ENCODE measurements at regions not wholly inside any gene's neighbourhood (a gene's known extent, or its start where the extent isn't known, plus 50 kb on each side); places are given as distances from the start of the nearest gene placed in this dataset.
A peak's percentile ranks its signal among the peaks of the same experiment; 100 is the strongest.

DNA sequence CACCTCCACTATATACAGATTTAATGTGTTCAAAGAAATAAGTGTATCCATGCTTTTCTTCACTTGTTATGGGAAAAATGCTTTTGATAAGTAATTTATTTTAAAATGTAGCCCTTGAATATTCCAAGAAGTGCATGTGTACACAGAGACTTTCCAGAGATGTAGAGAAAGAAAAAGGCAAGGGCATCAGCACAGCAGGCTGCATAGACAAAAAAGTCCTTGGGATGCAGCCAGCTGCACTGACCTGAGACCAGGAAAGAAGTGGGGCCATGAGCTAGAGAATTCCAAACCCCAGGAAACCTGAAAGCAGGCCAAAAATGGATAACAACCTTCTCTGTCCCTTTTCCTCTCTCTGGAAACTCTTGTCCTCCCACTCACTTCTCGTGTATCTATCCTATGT is 51.6 kb upstream of the PRDM8 start:
- Histone ChIP-seq H3K9me3 (no peaks in the 10 kb centered on the region), H3K27ac (no peak overlapping the region), H3K36me3 (no peaks in the 10 kb centered on the region), H3K4me3 (no peak overlapping the region), H3K4me1 (peaks cover 0 to 18% (median 0%) of the 10 kb centered on the region in 9 donors), H3K27me3 (no peaks in the 10 kb centered on the region)
- DNase-seq: no peak
- intact Hi-C loops (cut with DNase I): no loop called here
- 65 to 78% methylated on average over 1 of the region's 1 CpG for WGBS, 2 donors
- no peak for ATAC-seq
- TF ChIP-seq, protein P1, sequence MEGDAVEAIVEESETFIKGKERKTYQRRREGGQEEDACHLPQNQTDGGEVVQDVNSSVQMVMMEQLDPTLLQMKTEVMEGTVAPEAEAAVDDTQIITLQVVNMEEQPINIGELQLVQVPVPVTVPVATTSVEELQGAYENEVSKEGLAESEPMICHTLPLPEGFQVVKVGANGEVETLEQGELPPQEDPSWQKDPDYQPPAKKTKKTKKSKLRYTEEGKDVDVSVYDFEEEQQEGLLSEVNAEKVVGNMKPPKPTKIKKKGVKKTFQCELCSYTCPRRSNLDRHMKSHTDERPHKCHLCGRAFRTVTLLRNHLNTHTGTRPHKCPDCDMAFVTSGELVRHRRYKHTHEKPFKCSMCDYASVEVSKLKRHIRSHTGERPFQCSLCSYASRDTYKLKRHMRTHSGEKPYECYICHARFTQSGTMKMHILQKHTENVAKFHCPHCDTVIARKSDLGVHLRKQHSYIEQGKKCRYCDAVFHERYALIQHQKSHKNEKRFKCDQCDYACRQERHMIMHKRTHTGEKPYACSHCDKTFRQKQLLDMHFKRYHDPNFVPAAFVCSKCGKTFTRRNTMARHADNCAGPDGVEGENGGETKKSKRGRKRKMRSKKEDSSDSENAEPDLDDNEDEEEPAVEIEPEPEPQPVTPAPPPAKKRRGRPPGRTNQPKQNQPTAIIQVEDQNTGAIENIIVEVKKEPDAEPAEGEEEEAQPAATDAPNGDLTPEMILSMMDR (IDR thresholded peaks at IDR 0.05): no peak

DNA sequence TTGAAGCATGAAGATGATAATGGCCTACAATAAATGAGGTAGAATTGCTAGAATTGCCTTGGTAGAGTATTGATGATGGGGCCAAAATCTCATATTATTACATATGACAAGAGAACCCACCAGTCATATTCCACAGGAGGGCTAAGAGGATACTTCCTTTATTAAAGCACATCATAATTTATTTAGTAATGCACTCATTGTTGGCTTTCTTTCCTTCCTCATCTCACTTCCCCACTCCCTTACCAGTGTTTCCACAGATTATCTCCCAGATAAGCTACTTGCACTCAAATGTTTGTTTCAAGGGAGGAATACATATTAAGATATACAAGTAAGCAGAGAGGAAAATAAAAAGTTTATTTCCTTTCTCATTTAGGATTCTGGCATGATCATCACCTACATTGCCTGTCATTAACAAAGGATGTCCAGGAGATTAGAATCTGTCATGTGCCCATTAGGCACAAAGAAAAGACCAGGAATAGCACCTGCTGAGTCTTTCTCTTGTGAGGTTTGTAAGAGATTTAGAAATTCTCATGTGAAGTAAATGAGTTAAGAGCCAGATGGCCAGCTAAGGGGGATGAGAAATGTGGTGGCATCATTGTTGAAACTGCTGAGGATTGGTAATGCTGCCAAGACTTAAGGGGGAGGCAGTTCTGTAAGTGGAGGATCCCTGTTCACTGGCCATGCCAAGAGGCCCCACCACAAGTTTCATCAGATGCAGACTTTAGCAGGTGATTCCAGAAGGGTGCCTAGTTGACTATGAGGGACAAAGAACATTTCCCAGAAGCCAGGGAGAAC is 52.4 kb upstream of the PRDM8 start:
- Histone ChIP-seq H3K4me1 (peaks cover 0 to 25% (median 0%) of the 10 kb centered on the region in 9 donors), H3K36me3 (no peaks in the 10 kb centered on the region), H3K27ac (no peak overlapping the region), H3K27me3 (no peaks in the 10 kb centered on the region), H3K4me3 (no peak overlapping the region), H3K9me3 (no peaks in the 10 kb centered on the region)
- TF ChIP-seq, protein P1 (IDR thresholded peaks at IDR 0.05): no peak
- no peak for DNase-seq
- ATAC-seq: no peak
- intact Hi-C loops (cut with DNase I): no loop called here

DNA sequence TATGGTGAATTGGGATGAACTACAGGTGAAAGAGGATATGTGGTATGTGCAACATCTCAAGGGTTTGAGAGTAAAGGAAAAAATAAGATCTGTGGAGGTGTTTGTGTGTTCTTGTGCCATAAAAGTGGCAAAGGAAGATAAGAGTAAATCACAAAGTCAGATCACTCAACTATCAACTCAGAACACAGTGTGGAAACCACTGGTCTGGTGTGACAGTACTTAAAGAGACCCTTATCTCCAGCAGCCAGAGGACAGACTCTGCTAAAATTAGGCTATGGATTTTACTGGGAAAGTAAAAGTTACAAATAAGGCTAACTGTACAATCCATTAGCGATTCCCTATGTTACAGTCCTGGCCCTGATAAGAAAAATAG is 54.0 kb upstream of the PRDM8 start:
- H3K27ac ChIP-seq: peak overlapping the region in 1 of 10 donors; percentile 67
- 54 to 66% methylated on average over 1 of the region's 1 CpG for WGBS, 2 donors
- no peaks in the 10 kb centered on the region for H3K9me3 ChIP-seq
- DNase-seq: no peak
- intact Hi-C loops (cut with DNase I): no loop called here
- ATAC-seq: no peak
- peaks cover 0 to 41% (median 0%) of the 10 kb centered on the region in 9 donors for H3K4me1 ChIP-seq
- TF ChIP-seq, protein P1 (IDR thresholded peaks at IDR 0.05): no peak
- H3K4me3 ChIP-seq: no peak overlapping the region
- H3K27me3 ChIP-seq: no peaks in the 10 kb centered on the region
- no peaks in the 10 kb centered on the region for H3K36me3 ChIP-seq

DNA sequence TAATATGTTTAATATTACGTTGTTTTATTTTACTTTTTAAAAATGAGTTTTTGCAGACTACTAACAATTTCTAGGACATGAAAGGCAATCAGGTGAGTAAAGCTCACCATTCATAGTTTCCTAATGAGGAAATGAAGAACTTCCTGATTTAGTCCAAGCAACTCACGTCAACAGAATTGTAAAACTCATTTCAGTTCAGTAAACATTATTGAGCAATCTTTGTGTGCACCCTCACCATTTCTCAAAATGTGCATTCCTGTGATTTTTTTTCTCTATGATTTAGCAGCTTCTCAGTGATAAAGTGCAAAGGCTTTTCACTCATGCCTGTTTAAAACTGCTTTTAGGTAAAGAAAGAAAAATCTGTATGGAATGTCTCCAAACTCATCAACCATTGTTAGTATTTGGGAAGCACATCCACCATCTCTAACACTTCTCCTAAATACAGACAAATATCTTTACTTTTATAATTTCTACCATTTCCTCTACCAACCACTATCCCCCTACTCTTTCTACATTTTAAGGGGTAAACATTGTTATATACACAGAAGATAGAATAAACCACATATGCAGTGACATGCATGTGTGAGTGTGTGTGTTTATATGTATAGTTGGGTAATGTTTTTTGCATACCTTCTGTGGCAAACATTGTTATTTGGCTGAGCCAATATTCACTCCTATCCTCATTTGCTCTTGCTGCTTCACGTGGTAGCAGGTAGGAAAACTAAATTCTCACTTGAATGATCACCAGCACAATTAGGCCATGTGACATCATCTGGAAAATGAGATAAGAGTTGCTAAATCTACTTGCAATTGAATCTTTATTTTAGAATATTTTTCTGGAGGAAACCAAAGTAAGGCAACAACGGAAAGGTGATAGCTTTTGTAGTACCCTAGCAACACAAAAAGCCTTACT is 54.7 kb upstream of the PRDM8 start:
- DNase-seq (no peak), ATAC-seq (no peak)
- peaks cover 0 to 44% (median 0%) of the 10 kb centered on the region in 9 donors for H3K4me1 ChIP-seq
- no peaks in the 10 kb centered on the region for H3K9me3 ChIP-seq
- no peaks in the 10 kb centered on the region for H3K27me3 ChIP-seq
- H3K4me3 ChIP-seq: no peak overlapping the region
- TF ChIP-seq, protein P1 (IDR thresholded peaks at IDR 0.05): no peak
- no peaks in the 10 kb centered on the region for H3K36me3 ChIP-seq
- 65 to 68% methylated on average over 4 of the region's 4 CpGs for WGBS, 2 donors
- H3K27ac ChIP-seq: peak overlapping the region in 2 of 10 donors; percentile 9 to 67
- intact Hi-C loops (cut with DNase I): no loop called here

All from heart right ventricle (tissue), 16 donors.